Tibial artery (tissue), 4 donors: ENCODE measurements at regions not wholly inside any gene's neighbourhood (a gene's known extent, or its start where the extent isn't known, plus 50 kb on each side); places are given as distances from the start of the nearest gene placed in this dataset.

Experiments
- DNase-seq, 2 donors: peaks; one replicate each; pipeline ENCODE4 v3.0.0-alpha.2; 2019
- H3K27ac ChIP-seq, 2 donors: fragments of 200-600 bp; sonication (generic) in 1 of 2; 1 replicate in 1 of 2; 2 replicates in 1 of 2; pipeline ENCODE4 v1.5.1; 2018 to 2019; ENCODE audit warnings: mild to moderate bottlenecking in 1 of 2
- H3K27me3 ChIP-seq, 2 donors: fragments of 200-600 bp; sonication (generic) in 1 of 2; one replicate each; pipeline versions ENCODE4 v1.5.1 to v1.6.0; 2016 to 2019
- H3K36me3 ChIP-seq, 3 donors: fragments of 200-600 bp; sonication (generic) in 2 of 3; one replicate each; pipeline ENCODE4 v1.5.1; 2016 to 2019; ENCODE audit warnings: mild to moderate bottlenecking in 2 of 3
- H3K4me1 ChIP-seq, 4 donors: fragments of 200-600 bp; sonication (generic) in 2 of 4; 1 replicate in 3 of 4; 2 replicates in 1 of 4; pipeline ENCODE4 v1.5.1; 2016 to 2019
- H3K4me3 ChIP-seq, 2 donors: fragments of 200-600 bp; sonication (generic) in 1 of 2; 1 replicate in 1 of 2; 2 replicates in 1 of 2; pipeline ENCODE4 v1.5.1; 2018 to 2019; ENCODE audit warnings: mild to moderate bottlenecking in 2 of 2
- H3K9me3 ChIP-seq, 3 donors: fragments of 200-600 bp; sonication (generic) in 1 of 3; one replicate each; pipeline ENCODE4 v1.5.1; 2016 to 2019
- CTCF ChIP-seq, 2 experiments: fragments of 200-600 bp in 1 of 2; fragments of 450-650 bp in 1 of 2; IDR thresholded peaks; one replicate each; pipeline ENCODE4 v1.5.1; 2017 to 2019; ENCODE audit warnings: antibody characterized with exemption in 2 of 2, mild to moderate bottlenecking in 1 of 2, moderate library complexity in 1 of 2
- intact Hi-C: fragments of 100-400 bp; cut with DNase I; formaldehyde crosslinking; loops from one replicate; pipeline ENCODE4 v1.15.0; 2023; ENCODE audit warnings: low total_unique reads

DNA sequence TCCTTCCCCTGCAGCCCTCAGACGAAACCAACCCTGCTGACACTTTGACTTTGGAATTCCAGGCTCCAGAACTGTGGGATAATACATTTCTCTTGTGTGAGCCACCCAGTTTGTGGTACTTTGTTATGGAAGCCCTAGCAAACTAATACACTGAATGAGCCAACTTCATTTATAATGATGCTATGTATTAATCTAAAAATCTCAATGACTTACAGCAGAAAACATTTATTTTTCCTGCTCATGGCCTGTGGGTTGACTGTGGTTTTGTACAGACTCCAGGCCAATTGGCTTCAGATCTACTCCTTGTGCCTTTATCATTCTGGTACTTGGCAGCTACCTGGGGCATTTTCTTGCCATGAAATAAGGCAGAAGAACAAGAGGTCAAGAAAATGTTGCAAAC is 152.4 kb downstream of the EBLN2 start:
- Histone ChIP-seq H3K4me3 (no peak overlapping the region), H3K9me3 (no peaks in the 10 kb centered on the region), H3K27me3 (no peaks in the 10 kb centered on the region), H3K27ac (peak overlapping the region in 1 of 2 donors; percentile 28), H3K36me3 (no peaks in the 10 kb centered on the region), H3K4me1 (peaks cover 0 to 32% (median 18%) of the 10 kb centered on the region in 4 donors)
- intact Hi-C loops = no loop called here
- TF ChIP-seq CTCF (IDR thresholded peaks at IDR 0.05) = no peak
- DNase-seq = no peak

GRCh38 chr3:73214846-73215245 is 153.4 kb downstream of the EBLN2 start:
- H3K27me3 ChIP-seq = no peaks in the 10 kb centered on the region
- intact Hi-C loops = no loop called here
- no peak overlapping the region for H3K4me3 ChIP-seq
- peaks cover 0 to 32% (median 18%) of the 10 kb centered on the region in 4 donors for H3K4me1 ChIP-seq
- TF ChIP-seq CTCF (IDR thresholded peaks at IDR 0.05) = no peak
- H3K27ac ChIP-seq = peak overlapping the region in 1 of 2 donors; percentile 28
- H3K36me3 ChIP-seq = no peaks in the 10 kb centered on the region
- no peaks in the 10 kb centered on the region for H3K9me3 ChIP-seq
- DNase-seq = no peak

DNA sequence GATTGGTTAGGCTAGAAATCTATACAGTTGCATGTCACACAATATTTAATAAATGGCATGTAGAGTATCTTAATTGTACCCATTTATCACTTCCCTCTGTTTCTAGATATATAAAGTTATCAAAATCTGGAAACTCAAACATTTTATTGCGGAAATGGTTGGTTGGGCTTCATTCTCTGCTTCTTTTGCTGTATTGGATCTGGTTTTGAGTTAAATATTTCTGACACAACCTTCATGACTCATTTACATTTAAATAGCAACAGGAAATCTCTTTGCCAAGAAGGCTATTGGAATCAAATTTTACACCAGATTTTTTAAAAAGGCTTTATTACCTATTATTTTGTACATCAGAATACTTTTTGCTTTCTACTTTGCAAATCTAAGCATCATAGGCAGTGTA is 153.8 kb downstream of the EBLN2 start:
- intact Hi-C loops = no loop called here
- H3K27ac ChIP-seq = peak overlapping the region; percentile 10 to 28
- no peak for TF ChIP-seq CTCF (IDR thresholded peaks at IDR 0.05)
- no peaks in the 10 kb centered on the region for H3K36me3 ChIP-seq
- no peak overlapping the region for H3K4me3 ChIP-seq
- H3K27me3 ChIP-seq = no peaks in the 10 kb centered on the region
- H3K9me3 ChIP-seq = no peaks in the 10 kb centered on the region
- peaks cover 0 to 32% (median 18%) of the 10 kb centered on the region in 4 donors for H3K4me1 ChIP-seq
- no peak for DNase-seq

DNA sequence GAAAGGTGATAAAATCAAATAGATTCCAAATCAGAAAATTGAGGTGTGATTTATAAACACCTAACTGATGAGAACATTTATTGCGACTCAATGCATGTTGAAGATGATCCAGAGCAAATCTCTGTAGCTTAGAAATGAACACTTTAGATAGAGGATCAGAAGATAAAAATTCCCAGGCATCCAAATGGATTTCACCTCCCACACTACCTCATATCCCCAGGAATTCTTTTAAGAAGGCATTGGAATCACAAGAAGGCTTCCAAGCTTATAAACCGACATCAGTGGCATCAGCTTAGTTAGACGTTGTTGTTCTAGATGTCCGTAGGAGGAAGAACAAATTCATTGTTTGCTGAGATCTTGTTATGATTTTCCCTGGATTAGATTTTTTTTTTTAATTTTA is 154.4 kb downstream of the EBLN2 start:
- no peak for DNase-seq
- Histone ChIP-seq H3K4me1 (peaks cover 0 to 32% (median 18%) of the 10 kb centered on the region in 4 donors), H3K4me3 (no peak overlapping the region), H3K27ac (peak overlapping the region; percentile 10 to 27), H3K36me3 (no peaks in the 10 kb centered on the region), H3K9me3 (no peaks in the 10 kb centered on the region), H3K27me3 (no peaks in the 10 kb centered on the region)
- intact Hi-C loops = no loop called here
- no peak for TF ChIP-seq CTCF (IDR thresholded peaks at IDR 0.05)

DNA sequence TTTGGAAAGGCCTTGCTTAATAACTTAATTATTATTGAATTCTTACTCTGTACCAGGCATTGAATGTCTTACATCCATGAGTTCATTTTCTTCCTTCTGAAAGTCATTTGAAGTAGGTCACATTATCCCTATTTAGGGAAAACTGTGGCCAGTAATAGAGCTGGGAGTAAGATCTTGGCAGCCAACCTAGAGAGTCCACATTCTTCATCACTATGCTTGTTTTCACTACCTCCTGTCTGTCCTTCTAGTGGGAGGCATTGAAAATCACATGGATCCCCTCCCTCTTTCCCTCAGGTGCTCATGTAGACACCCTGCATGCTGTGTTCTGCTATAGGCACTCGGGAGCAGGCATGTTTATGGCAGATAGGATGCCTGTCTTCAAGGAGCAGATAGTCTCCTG is 154.9 kb downstream of the EBLN2 start:
- Histone ChIP-seq H3K36me3 (no peaks in the 10 kb centered on the region), H3K27ac (peak overlapping the region; percentile 10 to 27), H3K27me3 (no peaks in the 10 kb centered on the region), H3K4me3 (no peak overlapping the region), H3K9me3 (no peaks in the 10 kb centered on the region), H3K4me1 (peaks cover 0 to 32% (median 18%) of the 10 kb centered on the region in 4 donors)
- intact Hi-C loops = no loop called here
- DNase-seq = no peak
- no peak for TF ChIP-seq CTCF (IDR thresholded peaks at IDR 0.05)

DNA sequence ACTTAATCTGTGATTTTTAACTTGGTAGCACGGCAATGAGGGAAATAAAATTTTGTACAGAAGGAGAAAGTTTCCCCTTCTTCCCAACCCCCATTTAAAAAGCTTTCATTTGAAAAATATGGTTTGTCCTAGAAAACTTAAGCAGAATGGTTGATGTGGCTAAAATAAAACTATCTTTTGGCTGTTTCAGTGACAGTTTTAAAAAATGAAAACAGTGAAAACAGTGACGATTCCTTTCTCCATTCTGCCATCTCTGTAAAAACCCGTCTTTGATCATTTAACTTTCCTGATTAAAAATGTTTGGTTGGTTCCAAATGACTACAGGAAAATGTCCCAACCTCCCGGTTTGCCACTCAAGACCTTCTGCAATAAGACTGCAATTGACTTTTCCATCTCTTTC is 160.7 kb downstream of the EBLN2 start:
- intact Hi-C loops = no loop called here
- no peak overlapping the region for H3K4me3 ChIP-seq
- no peak overlapping the region for H3K27ac ChIP-seq
- no peaks in the 10 kb centered on the region for H3K27me3 ChIP-seq
- no peaks in the 10 kb centered on the region for H3K9me3 ChIP-seq
- DNase-seq = no peak
- no peaks in the 10 kb centered on the region for H3K36me3 ChIP-seq
- peaks cover 5 to 25% (median 15%) of the 10 kb centered on the region in 4 donors for H3K4me1 ChIP-seq
- TF ChIP-seq CTCF (IDR thresholded peaks at IDR 0.05) = no peak
